ENCODE measurements at regions not wholly inside any gene's neighbourhood (a gene's known extent, or its start where the extent isn't known, plus 50 kb on each side); places are given as distances from the start of the nearest gene placed in this dataset.

- no peak for ATAC-seq (ENCODE audit: low read depth)
- 100% methylated on average over 1 of the region's 5 CpGs for WGBS (ENCODE audit: insufficient coverage)
- ChIA-PET CTCF (interaction anchor here (1.1 kb wide), 1 partner anchor 358 kb away, joined by 3 read pairs; no protein-coding TSS in a partner anchor), POLR2A (no interaction called here)
- Histone ChIP-seq H3K9me3 (ENCODE audit: control extremely low read depth in 1 of 3, control insufficient read depth in 2 of 3, insufficient read depth in 1 of 3, low read length in 2 of 3) (peaks cover 0 to 1% (median 0%) of the 10 kb centered on the region in 3 donors), H3K79me2 (ENCODE audit: control insufficient read depth, insufficient read depth, low read length) (no peaks in the 10 kb centered on the region), H3K4me2 (replicated peaks; ENCODE audit: low read depth, low read length, poor library complexity, severe bottlenecking) (no peak overlapping the region), H3K27me3 (replicated peaks in 1 of 4; ENCODE audit: control extremely low read depth in 1 of 4, control insufficient read depth in 3 of 4, insufficient read depth in 4 of 4, low read length in 3 of 4) (no peaks in the 10 kb centered on the region), H4K20me1 (ENCODE audit: control insufficient read depth, insufficient read depth, low read length, poor library complexity, severe bottlenecking) (no peaks in the 10 kb centered on the region), H3K9ac (ENCODE audit: low read length) (no peak overlapping the region), H3K4me1 (ENCODE audit: control insufficient read depth in 2 of 2, insufficient read depth in 2 of 2, low read length in 2 of 2) (peaks cover 9 to 12% of the 10 kb centered on the region in 2 donors), H3K4me3 (ENCODE audit: control extremely low read depth in 1 of 5, extremely low read depth in 1 of 5, insufficient read depth in 1 of 5, low read depth in 2 of 5, low read length in 4 of 5) (no peak overlapping the region), H3K27ac (ENCODE audit: low read length in 2 of 2) (no peak overlapping the region), H3K36me3 (replicated peaks in 1 of 2; ENCODE audit: control extremely low read depth in 1 of 2, control insufficient read depth in 1 of 2, extremely low read depth in 1 of 2, insufficient read depth in 2 of 2, low read length in 1 of 2) (no peaks in the 10 kb centered on the region), H2AFZ (ENCODE audit: insufficient read depth, low read depth, low read length, poor library complexity, severe bottlenecking) (no peak overlapping the region)
- H3K27me3 Mint-ChIP-seq, result no peaks in the 10 kb centered on the region
- TF ChIP-seq EZH2 (IDR thresholded peaks at IDR 0.05; ENCODE audit: borderline replicate concordance, insufficient read depth, low read depth, low read length, poor library complexity, severe bottlenecking), result no peak
- TF ChIP-seq, protein P1, sequence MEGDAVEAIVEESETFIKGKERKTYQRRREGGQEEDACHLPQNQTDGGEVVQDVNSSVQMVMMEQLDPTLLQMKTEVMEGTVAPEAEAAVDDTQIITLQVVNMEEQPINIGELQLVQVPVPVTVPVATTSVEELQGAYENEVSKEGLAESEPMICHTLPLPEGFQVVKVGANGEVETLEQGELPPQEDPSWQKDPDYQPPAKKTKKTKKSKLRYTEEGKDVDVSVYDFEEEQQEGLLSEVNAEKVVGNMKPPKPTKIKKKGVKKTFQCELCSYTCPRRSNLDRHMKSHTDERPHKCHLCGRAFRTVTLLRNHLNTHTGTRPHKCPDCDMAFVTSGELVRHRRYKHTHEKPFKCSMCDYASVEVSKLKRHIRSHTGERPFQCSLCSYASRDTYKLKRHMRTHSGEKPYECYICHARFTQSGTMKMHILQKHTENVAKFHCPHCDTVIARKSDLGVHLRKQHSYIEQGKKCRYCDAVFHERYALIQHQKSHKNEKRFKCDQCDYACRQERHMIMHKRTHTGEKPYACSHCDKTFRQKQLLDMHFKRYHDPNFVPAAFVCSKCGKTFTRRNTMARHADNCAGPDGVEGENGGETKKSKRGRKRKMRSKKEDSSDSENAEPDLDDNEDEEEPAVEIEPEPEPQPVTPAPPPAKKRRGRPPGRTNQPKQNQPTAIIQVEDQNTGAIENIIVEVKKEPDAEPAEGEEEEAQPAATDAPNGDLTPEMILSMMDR (IDR thresholded peaks at IDR 0.05), result no peak
- peaks cover 3% of the 10 kb centered on the region for H3K9me3 Mint-ChIP-seq (ENCODE audit: insufficient read depth)
- intact Hi-C loops (cut with micrococcal nuclease), result no loop called here
- no peak for DNase-seq
- H3K4me3 Mint-ChIP-seq, result no peak overlapping the region
- no peak overlapping the region for H3K27ac Mint-ChIP-seq
- H3K4me1 Mint-ChIP-seq, result peaks cover 15% of the 10 kb centered on the region
Measured at GRCh38 chr12:24421759-24422158, 472.3 kb upstream of the SOX5 start.

- intact Hi-C loops (cut with micrococcal nuclease), result no loop called here
- no peaks in the 10 kb centered on the region for H3K27me3 ChIP-seq (replicated peaks in 1 of 4; ENCODE audit: control extremely low read depth in 1 of 4, control insufficient read depth in 3 of 4, insufficient read depth in 4 of 4, low read length in 3 of 4)
- Mint-ChIP-seq H3K4me1 (peaks cover 37% of the 10 kb centered on the region), H3K9me3 (ENCODE audit: insufficient read depth) (peaks cover 3% of the 10 kb centered on the region), H3K4me3 (no peak overlapping the region), H3K27me3 (no peaks in the 10 kb centered on the region), H3K27ac (peak overlapping the region; percentile 5)
- CTCF ChIA-PET, result interaction anchor here (1.7 kb wide), 1 partner anchor 396 kb away, joined by 6 read pairs; no protein-coding TSS in a partner anchor
- no peak overlapping the region for H3K4me3 ChIP-seq (ENCODE audit: control extremely low read depth in 1 of 5, extremely low read depth in 1 of 5, insufficient read depth in 1 of 5, low read depth in 2 of 5, low read length in 4 of 5)
- H3K27ac ChIP-seq (ENCODE audit: low read length in 2 of 2), result no peak overlapping the region
- DNase-seq (no peak), ATAC-seq (ENCODE audit: low read depth) (no peak)
- H4K20me1 ChIP-seq (ENCODE audit: control insufficient read depth, insufficient read depth, low read length, poor library complexity, severe bottlenecking), result no peaks in the 10 kb centered on the region
- WGBS (ENCODE audit: insufficient coverage), result no CpG with 5 or more reads among the region's 1 CpG
- no peak overlapping the region for H2AFZ ChIP-seq (ENCODE audit: insufficient read depth, low read depth, low read length, poor library complexity, severe bottlenecking)
- H3K9ac ChIP-seq (ENCODE audit: low read length), result no peak overlapping the region
- H3K4me1 ChIP-seq (ENCODE audit: control insufficient read depth in 2 of 2, insufficient read depth in 2 of 2, low read length in 2 of 2), result peaks cover 34 to 36% of the 10 kb centered on the region in 2 donors
- H3K79me2 ChIP-seq (ENCODE audit: control insufficient read depth, insufficient read depth, low read length), result no peaks in the 10 kb centered on the region
- TF ChIP-seq, protein P1 (IDR thresholded peaks at IDR 0.05), result no peak
- no peak for TF ChIP-seq EZH2 (IDR thresholded peaks at IDR 0.05; ENCODE audit: borderline replicate concordance, insufficient read depth, low read depth, low read length, poor library complexity, severe bottlenecking)
- no peaks in the 10 kb centered on the region for H3K36me3 ChIP-seq (replicated peaks in 1 of 2; ENCODE audit: control extremely low read depth in 1 of 2, control insufficient read depth in 1 of 2, extremely low read depth in 1 of 2, insufficient read depth in 2 of 2, low read length in 1 of 2)
- POLR2A ChIA-PET, result no interaction called here
- H3K4me2 ChIP-seq (replicated peaks; ENCODE audit: low read depth, low read length, poor library complexity, severe bottlenecking), result no peak overlapping the region
- peaks cover 0 to 1% (median 0%) of the 10 kb centered on the region in 3 donors for H3K9me3 ChIP-seq (ENCODE audit: control extremely low read depth in 1 of 3, control insufficient read depth in 2 of 3, insufficient read depth in 1 of 3, low read length in 2 of 3)
Measured at GRCh38 chr12:24418157-24418556, 468.7 kb upstream of the SOX5 start.
